SU-DHL-6 (cell line): ENCODE measurements at regions not wholly inside any gene's neighbourhood (a gene's known extent, or its start where the extent isn't known, plus 50 kb on each side); places are given as distances from the start of the nearest gene placed in this dataset.

Experiments used
- CTCF ChIP-seq: fragments of 200-600 bp; sonication (generic); IDR thresholded peaks from one replicate; pipeline ENCODE4 v1.5.1; 2017; ENCODE audit warnings: antibody characterized with exemption, mild to moderate bottlenecking, low read length, moderate library complexity; ENCODE audit not compliant: insufficient read depth, poor library complexity, severe bottlenecking
- EZH2phosphoT487 ChIP-seq: fragments of 200-600 bp; sonication (generic), shearing (Covaris generic); conservative IDR thresholded peaks from 2 replicates; pipeline ENCODE4 v1.6.1; 2018; ENCODE audit warnings: mild to moderate bottlenecking, antibody characterized with exemption, low read length, moderate library complexity, mixed read lengths

- TF ChIP-seq CTCF (no peak), EZH2phosphoT487 (no peak)
These were observed 355.3 kb upstream of the IGFBP7 start for GRCh38 chr4:57465321-57466056.
